C4-2B (cell line): ENCODE measurements at regions not wholly inside any gene's neighbourhood (a gene's known extent, or its start where the extent isn't known, plus 50 kb on each side); places are given as distances from the start of the nearest gene placed in this dataset.
"Not testable (repeated sequence)": the region's sequence is repeated elsewhere in the genome, so short reads cannot be mapped to it uniquely, and the experiment has no call there.

Experiments
- H3K27ac ChIP-seq: fragments of 450-650 bp; 2 replicates; pipeline ENCODE4 v1.5.1; 2017
- CTCF ChIP-seq: fragments of 450-650 bp; conservative IDR thresholded peaks from 2 replicates; pipeline ENCODE4 v1.5.1; 2017; ENCODE audit warnings: mild to moderate bottlenecking
- ZFX ChIP-seq: fragments of 450-650 bp; IDR thresholded peaks from 2 replicates; pipeline ENCODE4 v1.6.1; 2017

- H3K27ac ChIP-seq = no peak overlapping the region
- no peak for TF ChIP-seq ZFX
- TF ChIP-seq CTCF = no peak
These were observed 66.1 kb upstream of the FRG1 start for GRCh38 chr4:189874591-189874990.

GRCh38 chr4:189881190-189881589 lies 59.5 kb upstream of the FRG1 start:
- not testable (repeated sequence) for H3K27ac ChIP-seq

- not testable (repeated sequence) for H3K27ac ChIP-seq
These were observed 52.3 kb upstream of the FRG1 start for GRCh38 chr4:189888407-189888806.
